Kidney epithelial cell (primary cell): ENCODE measurements at regions not wholly inside any gene's neighbourhood (a gene's known extent, or its start where the extent isn't known, plus 50 kb on each side); places are given as distances from the start of the nearest gene placed in this dataset.
"Not testable (repeated sequence)": the region's sequence is repeated elsewhere in the genome, so short reads cannot be mapped to it uniquely, and the experiment has no call there.

Experiments
- DNase-seq: peaks from one replicate; pipeline ENCODE4 v3.0.0-alpha.2; 2010; ENCODE audit warnings: low read depth
- H3K27me3 ChIP-seq: 2 replicates; pipeline ENCODE4 v1.6.0; 2011; ENCODE audit warnings: low read length; ENCODE audit not compliant: control insufficient read depth, insufficient read depth
- H3K36me3 ChIP-seq: 2 replicates; pipeline ENCODE4 v1.5.1; 2011; ENCODE audit warnings: low read length; ENCODE audit not compliant: control insufficient read depth, insufficient read depth
- H3K4me3 ChIP-seq: 2 replicates; pipeline ENCODE4 v1.5.1; 2011; ENCODE audit warnings: low read depth, mild to moderate bottlenecking, control low read depth, low read length
- TF ChIP-seq, protein P1 (sequence below): IDR thresholded peaks from 2 replicates; pipeline ENCODE4 v1.5.1; 2011; ENCODE audit warnings: mild to moderate bottlenecking, moderate library complexity, low read length, control low read depth, inconsistent platforms; ENCODE audit not compliant: insufficient read depth, poor library complexity, severe bottlenecking

DNA sequence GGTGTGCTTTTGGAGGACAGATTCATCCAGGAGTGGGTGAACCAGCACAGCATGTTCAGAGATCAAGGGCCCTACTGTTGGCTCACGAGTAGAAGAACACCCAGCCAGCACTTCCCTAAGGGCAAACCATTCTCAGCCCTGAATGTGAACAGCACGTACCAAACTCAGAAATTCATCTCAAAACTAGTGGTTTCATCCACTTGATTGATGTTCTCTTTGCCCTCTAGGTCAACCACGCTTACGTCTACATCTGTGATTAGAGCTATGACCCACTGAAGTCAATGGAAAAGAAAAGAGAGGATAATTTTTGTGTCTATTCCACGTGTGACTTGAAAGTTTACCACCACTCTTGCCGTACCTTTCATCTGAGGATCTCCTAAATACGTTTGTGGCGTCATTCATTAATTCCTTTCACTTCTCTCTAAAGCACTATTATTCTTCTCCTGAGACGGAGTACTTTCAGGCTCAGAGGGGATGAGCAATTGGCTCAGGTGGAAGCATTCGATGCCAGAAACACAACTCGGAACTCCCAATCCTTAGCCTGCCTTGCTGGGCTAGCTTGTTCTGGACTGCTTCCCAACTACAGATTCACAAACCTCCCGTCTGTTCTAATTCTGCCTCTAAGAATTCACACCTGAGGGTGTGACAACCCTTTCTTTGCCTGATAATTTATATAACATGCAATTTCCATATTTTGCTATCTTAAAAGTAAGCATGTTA, 57.3 kb upstream of the HIVEP3 start:
- no peak for DNase-seq
- H3K27me3 ChIP-seq = no peaks in the 10 kb centered on the region
- no peak overlapping the region for H3K4me3 ChIP-seq
- TF ChIP-seq, protein P1, sequence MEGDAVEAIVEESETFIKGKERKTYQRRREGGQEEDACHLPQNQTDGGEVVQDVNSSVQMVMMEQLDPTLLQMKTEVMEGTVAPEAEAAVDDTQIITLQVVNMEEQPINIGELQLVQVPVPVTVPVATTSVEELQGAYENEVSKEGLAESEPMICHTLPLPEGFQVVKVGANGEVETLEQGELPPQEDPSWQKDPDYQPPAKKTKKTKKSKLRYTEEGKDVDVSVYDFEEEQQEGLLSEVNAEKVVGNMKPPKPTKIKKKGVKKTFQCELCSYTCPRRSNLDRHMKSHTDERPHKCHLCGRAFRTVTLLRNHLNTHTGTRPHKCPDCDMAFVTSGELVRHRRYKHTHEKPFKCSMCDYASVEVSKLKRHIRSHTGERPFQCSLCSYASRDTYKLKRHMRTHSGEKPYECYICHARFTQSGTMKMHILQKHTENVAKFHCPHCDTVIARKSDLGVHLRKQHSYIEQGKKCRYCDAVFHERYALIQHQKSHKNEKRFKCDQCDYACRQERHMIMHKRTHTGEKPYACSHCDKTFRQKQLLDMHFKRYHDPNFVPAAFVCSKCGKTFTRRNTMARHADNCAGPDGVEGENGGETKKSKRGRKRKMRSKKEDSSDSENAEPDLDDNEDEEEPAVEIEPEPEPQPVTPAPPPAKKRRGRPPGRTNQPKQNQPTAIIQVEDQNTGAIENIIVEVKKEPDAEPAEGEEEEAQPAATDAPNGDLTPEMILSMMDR = no peak
- H3K36me3 ChIP-seq = no peaks in the 10 kb centered on the region

DNA sequence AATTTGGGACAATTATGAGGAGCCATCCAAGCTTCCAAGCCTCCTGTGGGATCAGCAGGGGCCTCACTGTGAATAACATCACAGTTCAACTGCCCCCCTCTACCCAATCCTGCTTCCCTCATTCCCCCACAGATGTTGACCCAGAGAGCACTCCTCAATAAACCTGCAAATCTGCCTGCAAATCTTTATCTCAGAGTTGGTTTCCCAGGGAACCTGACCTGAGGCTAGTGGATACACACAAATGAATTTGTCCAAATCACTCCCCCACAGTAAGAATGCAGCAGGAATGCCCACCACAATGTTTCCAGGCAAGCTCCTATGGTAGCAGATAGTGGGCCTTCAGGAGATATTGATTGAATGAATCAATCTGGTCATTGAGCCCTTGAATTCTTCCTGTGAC, 56.4 kb upstream of the HIVEP3 start:
- TF ChIP-seq, protein P1 = no peak
- DNase-seq = no peak
- Histone ChIP-seq H3K4me3 (no peak overlapping the region), H3K27me3 (no peaks in the 10 kb centered on the region), H3K36me3 (no peaks in the 10 kb centered on the region)

DNA sequence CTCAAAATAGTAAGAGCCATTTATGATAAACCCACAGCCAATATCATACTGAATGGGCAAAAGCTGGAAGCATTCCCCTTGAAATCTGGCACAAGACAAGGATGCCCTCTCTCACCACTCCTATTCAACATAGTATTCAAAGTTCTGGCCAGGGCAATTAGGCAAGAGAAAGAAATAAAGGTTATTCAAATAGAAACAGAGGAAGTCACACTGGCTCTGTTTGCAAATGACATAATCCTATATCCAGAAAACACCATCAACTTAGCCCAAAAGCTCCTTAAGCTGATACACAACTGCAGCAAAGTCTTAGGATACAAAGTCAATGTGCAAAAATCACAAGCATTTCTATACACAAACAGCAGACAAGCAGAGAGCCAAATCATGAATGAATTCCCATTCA, 49.8 kb upstream of the HIVEP3 start:
- H3K27me3 ChIP-seq, DNase-seq, H3K4me3 ChIP-seq, H3K36me3 ChIP-seq: not testable (repeated sequence)
